Parathyroid adenoma (tissue), 2 donors: ENCODE measurements at regions not wholly inside any gene's neighbourhood (a gene's known extent, or its start where the extent isn't known, plus 50 kb on each side); places are given as distances from the start of the nearest gene placed in this dataset.

Experiments used
- H2AFZ ChIP-seq: fragments of 300-600 bp; sonication (generic); one replicate; pipeline ENCODE4 v1.7.0; 2017; ENCODE audit warnings: antibody characterized with exemption, mild to moderate bottlenecking
- H3K27ac ChIP-seq: fragments of 300-600 bp; sonication (generic); one replicate; pipeline ENCODE4 v1.7.0; 2017
- H3K27me3 ChIP-seq: fragments of 300-600 bp; sonication (generic); one replicate; pipeline ENCODE4 v1.7.0; 2017; ENCODE audit warnings: low read length; ENCODE audit not compliant: control insufficient read depth, insufficient read depth
- H3K36me3 ChIP-seq: fragments of 300-600 bp; sonication (generic); one replicate; pipeline ENCODE4 v1.7.0; 2017; ENCODE audit warnings: low read length; ENCODE audit not compliant: control insufficient read depth, insufficient read depth
- H3K4me1 ChIP-seq: fragments of 300-600 bp; sonication (generic); one replicate; pipeline ENCODE4 v1.7.0; 2017; ENCODE audit warnings: control low read depth
- H3K4me2 ChIP-seq: fragments of 300-600 bp; sonication (generic); one replicate; pipeline ENCODE4 v1.7.0; 2017; ENCODE audit warnings: low read length
- H3K4me3 ChIP-seq: fragments of 300-600 bp; sonication (generic); one replicate; pipeline ENCODE4 v1.7.0; 2017; ENCODE audit warnings: low read depth, low read length
- H3K79me2 ChIP-seq: fragments of 300-600 bp; sonication (generic); one replicate; pipeline ENCODE4 v1.7.0; 2017; ENCODE audit warnings: control low read depth
- H3K9ac ChIP-seq: fragments of 300-600 bp; sonication (generic); one replicate; pipeline ENCODE4 v1.7.0; 2017; ENCODE audit warnings: mild to moderate bottlenecking
- H3K9me3 ChIP-seq: fragments of 300-600 bp; sonication (generic); one replicate; pipeline ENCODE4 v1.7.0; 2017; ENCODE audit warnings: low read length; ENCODE audit not compliant: control insufficient read depth
- CTCF ChIP-seq: fragments of 300-600 bp; sonication (generic); IDR thresholded peaks from one replicate; pipeline ENCODE4 v1.7.0; 2017; ENCODE audit warnings: antibody characterized with exemption, mild to moderate bottlenecking
- donor health status: primary hyperparathyroidism.

GRCh38 chr10:3222626-3223025 is 50.0 kb upstream of the PITRM1 start:
- no peaks in the 10 kb centered on the region for H3K27me3 ChIP-seq
- no peak overlapping the region for H2AFZ ChIP-seq
- H3K4me2 ChIP-seq = no peak overlapping the region
- H3K27ac ChIP-seq = no peak overlapping the region
- no peaks in the 10 kb centered on the region for H3K79me2 ChIP-seq
- no peak overlapping the region for H3K9ac ChIP-seq
- H3K4me3 ChIP-seq = no peak overlapping the region
- no peak for TF ChIP-seq CTCF
- H3K36me3 ChIP-seq = no peaks in the 10 kb centered on the region
- no peaks in the 10 kb centered on the region for H3K4me1 ChIP-seq
- H3K9me3 ChIP-seq = no peaks in the 10 kb centered on the region
